ENCODE measurements at regions not wholly inside any gene's neighbourhood (a gene's known extent, or its start where the extent isn't known, plus 50 kb on each side); places are given as distances from the start of the nearest gene placed in this dataset.

DNA sequence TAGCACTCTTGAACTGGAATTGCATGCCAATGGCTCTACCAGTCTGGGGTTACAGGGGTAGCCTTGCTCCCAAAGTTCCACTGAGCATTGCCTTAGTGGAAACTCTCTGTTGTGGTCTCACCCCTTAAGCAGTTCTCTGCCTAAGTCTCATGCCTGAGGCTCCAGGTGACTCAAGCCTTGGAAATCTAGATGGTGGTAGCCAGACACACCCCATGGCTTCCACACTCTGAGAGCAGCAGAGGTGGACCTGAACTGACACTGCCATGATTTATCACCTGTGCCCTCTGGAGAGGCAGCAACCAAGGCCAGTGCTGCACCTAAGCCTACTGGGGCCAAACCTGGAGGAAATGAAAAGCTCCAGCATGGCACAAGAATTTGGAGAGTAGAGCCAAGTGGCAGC is 285.7 kb upstream of the PKN2 start:
- Histone ChIP-seq H3K27me3 (replicated peaks in 1 of 2; ENCODE audit: control insufficient read depth in 2 of 2, insufficient read depth in 2 of 2, low read length in 1 of 2) (no peaks in the 10 kb centered on the region), H3K4me2 (ENCODE audit: control insufficient read depth, insufficient read depth) (no peak overlapping the region), H3K27ac (ENCODE audit: control insufficient read depth, insufficient read depth) (no peak overlapping the region), H3K9me3 (replicated peaks; ENCODE audit: control insufficient read depth, insufficient read depth, low read length) (no peaks in the 10 kb centered on the region), H3K9ac (ENCODE audit: control insufficient read depth, insufficient read depth, low read length) (no peak overlapping the region), H3K79me2 (ENCODE audit: control insufficient read depth, insufficient read depth, low read length) (no peaks in the 10 kb centered on the region), H2AFZ (ENCODE audit: control insufficient read depth, low read depth, low read length) (no peak overlapping the region), H3K36me3 (ENCODE audit: control insufficient read depth in 2 of 2, insufficient read depth in 2 of 2, low read length in 1 of 2) (no peaks in the 10 kb centered on the region), H3K4me1 (ENCODE audit: control insufficient read depth, insufficient read depth, low read length) (peaks cover 17% of the 10 kb centered on the region), H4K20me1 (ENCODE audit: control insufficient read depth, insufficient read depth) (no peaks in the 10 kb centered on the region), H3K4me3 (no peak overlapping the region)
- ChIA-PET SMC1A (ENCODE audit: uncharacterized antibody, unreplicated experiment) (no interaction called here), RAD21 (ENCODE audit: unreplicated experiment) (no interaction called here), CTCF (no interaction called here), POLR2A (no interaction called here)
- TF ChIP-seq ESRRA (IDR thresholded peaks at IDR 0.05; ENCODE audit: low read length) (no peak), DPF2 (IDR thresholded peaks at IDR 0.05) (no peak), LARP7 (IDR thresholded peaks at IDR 0.05) (no peak), ZZZ3 (IDR thresholded peaks at IDR 0.05; ENCODE audit: control insufficient read depth, insufficient read length, low read depth) (no peak), STAT1 (conservative IDR thresholded peaks at IDR 0.05) (no peak), NRF1 (conservative IDR thresholded peaks at IDR 0.05; ENCODE audit: low read depth, low read length) (no peak), RFX5 (IDR thresholded peaks at IDR 0.05; ENCODE audit: low read depth, low read length) (no peak), WRNIP1 (IDR thresholded peaks at IDR 0.05; ENCODE audit: borderline replicate concordance, low read depth, low read length) (no peak), TCF3 (IDR thresholded peaks at IDR 0.05; ENCODE audit: borderline replicate concordance, insufficient read depth, low read depth, low read length) (no peak), SUZ12 (IDR thresholded peaks at IDR 0.05; ENCODE audit: unreplicated experiment) (no peak), FOS (IDR thresholded peaks at IDR 0.05; ENCODE audit: borderline replicate concordance, extremely low read depth, insufficient read length) (no peak), EED (IDR thresholded peaks at IDR 0.05; ENCODE audit: low read depth) (no peak)
- TF ChIP-seq, protein P1, sequence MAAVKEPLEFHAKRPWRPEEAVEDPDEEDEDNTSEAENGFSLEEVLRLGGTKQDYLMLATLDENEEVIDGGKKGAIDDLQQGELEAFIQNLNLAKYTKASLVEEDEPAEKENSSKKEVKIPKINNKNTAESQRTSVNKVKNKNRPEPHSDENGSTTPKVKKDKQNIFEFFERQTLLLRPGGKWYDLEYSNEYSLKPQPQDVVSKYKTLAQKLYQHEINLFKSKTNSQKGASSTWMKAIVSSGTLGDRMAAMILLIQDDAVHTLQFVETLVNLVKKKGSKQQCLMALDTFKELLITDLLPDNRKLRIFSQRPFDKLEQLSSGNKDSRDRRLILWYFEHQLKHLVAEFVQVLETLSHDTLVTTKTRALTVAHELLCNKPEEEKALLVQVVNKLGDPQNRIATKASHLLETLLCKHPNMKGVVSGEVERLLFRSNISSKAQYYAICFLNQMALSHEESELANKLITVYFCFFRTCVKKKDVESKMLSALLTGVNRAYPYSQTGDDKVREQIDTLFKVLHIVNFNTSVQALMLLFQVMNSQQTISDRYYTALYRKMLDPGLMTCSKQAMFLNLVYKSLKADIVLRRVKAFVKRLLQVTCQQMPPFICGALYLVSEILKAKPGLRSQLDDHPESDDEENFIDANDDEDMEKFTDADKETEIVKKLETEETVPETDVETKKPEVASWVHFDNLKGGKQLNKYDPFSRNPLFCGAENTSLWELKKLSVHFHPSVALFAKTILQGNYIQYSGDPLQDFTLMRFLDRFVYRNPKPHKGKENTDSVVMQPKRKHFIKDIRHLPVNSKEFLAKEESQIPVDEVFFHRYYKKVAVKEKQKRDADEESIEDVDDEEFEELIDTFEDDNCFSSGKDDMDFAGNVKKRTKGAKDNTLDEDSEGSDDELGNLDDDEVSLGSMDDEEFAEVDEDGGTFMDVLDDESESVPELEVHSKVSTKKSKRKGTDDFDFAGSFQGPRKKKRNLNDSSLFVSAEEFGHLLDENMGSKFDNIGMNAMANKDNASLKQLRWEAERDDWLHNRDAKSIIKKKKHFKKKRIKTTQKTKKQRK (IDR thresholded peaks at IDR 0.05; ENCODE audit: low read depth, low read length) = no peak
- TF ChIP-seq, protein P2, sequence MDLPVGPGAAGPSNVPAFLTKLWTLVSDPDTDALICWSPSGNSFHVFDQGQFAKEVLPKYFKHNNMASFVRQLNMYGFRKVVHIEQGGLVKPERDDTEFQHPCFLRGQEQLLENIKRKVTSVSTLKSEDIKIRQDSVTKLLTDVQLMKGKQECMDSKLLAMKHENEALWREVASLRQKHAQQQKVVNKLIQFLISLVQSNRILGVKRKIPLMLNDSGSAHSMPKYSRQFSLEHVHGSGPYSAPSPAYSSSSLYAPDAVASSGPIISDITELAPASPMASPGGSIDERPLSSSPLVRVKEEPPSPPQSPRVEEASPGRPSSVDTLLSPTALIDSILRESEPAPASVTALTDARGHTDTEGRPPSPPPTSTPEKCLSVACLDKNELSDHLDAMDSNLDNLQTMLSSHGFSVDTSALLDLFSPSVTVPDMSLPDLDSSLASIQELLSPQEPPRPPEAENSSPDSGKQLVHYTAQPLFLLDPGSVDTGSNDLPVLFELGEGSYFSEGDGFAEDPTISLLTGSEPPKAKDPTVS (IDR thresholded peaks at IDR 0.05; ENCODE audit: low read depth, low read length) = no peak
- TF ChIP-seq, protein P3, sequence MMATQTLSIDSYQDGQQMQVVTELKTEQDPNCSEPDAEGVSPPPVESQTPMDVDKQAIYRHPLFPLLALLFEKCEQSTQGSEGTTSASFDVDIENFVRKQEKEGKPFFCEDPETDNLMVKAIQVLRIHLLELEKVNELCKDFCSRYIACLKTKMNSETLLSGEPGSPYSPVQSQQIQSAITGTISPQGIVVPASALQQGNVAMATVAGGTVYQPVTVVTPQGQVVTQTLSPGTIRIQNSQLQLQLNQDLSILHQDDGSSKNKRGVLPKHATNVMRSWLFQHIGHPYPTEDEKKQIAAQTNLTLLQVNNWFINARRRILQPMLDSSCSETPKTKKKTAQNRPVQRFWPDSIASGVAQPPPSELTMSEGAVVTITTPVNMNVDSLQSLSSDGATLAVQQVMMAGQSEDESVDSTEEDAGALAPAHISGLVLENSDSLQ (IDR thresholded peaks at IDR 0.05) = no peak
- TF ChIP-seq, protein P4, sequence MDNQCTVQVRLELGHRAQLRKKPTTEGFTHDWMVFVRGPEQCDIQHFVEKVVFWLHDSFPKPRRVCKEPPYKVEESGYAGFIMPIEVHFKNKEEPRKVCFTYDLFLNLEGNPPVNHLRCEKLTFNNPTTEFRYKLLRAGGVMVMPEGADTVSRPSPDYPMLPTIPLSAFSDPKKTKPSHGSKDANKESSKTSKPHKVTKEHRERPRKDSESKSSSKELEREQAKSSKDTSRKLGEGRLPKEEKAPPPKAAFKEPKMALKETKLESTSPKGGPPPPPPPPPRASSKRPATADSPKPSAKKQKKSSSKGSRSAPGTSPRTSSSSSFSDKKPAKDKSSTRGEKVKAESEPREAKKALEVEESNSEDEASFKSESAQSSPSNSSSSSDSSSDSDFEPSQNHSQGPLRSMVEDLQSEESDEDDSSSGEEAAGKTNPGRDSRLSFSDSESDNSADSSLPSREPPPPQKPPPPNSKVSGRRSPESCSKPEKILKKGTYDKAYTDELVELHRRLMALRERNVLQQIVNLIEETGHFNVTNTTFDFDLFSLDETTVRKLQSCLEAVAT (IDR thresholded peaks at IDR 0.05) = no peak
- BruUV-seq (replicated peaks) = no TSS peak
- DNase-seq (ENCODE audit: low read depth, low spot score) = no peak
- in situ Hi-C loops (cut with MboI) = no loop called here
- intact Hi-C loops (cut with micrococcal nuclease; ENCODE audit: unreplicated experiment) = no loop called here
- ATAC-seq = no peak
- FAIRE-seq = no peak

All from GM12878 (cell line).